Stimulated activated CD4-positive, alpha-beta T cell treated with anti-CD3 and anti-CD28 coated beads, TNF-alpha, amount 100 ng/mL, for 1 hour (primary cell): ENCODE measurements at regions not wholly inside any gene's neighbourhood (a gene's known extent, or its start where the extent isn't known, plus 50 kb on each side); places are given as distances from the start of the nearest gene placed in this dataset.

Source experiments
- DNase-seq, 3 donors: peaks; one replicate each; pipeline ENCODE4 v3.0.0-alpha.2; 2020; ENCODE audit warnings: low read depth in 3 of 3, low spot score in 1 of 3

DNA sequence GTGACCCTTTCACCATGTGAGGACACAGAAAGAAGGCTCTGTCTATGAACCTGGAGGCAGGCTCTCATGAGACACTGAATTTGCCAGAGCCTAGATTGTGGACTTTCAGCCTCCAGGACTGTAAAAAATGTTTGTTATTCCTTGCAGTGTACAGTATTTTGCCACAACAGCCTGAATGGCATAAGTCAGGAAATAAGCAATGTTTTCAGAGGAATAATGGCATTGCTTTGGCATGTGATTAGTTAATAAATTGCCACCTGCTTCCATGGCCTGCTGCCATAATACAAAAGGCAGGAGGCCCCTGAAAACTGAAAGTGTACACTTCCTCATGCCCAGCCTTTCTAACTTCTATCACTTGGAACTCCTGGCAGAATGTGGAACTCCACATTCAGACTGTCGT is 408.1 kb downstream of the GADD45G start:
- no peak for DNase-seq

GRCh38 chr9:90013778-90014177 is 409.0 kb downstream of the GADD45G start:
- no peak for DNase-seq

GRCh38 chr9:90014421-90014820 is 409.6 kb downstream of the GADD45G start:
- no peak for DNase-seq

GRCh38 chr9:90016272-90016671 is 411.5 kb downstream of the GADD45G start:
- no peak for DNase-seq

DNA sequence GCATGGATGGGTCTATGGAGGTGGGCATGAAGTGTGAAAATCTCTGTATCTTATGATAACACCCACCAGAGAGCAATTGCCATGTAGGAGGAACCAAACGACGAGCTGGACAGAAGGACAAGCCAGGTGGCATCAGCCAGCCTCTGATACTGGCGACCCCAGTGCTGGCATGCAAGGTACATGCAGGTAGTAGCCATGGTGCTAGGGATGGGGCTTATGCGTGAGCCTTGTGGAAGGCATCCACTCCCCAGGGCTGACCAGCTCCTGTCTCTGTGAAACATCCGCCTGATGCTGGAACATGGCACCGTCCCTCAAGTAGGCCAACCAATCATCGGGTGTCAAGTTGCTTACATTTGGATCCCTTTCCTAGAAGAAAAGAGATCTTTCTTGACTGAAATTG is 412.9 kb downstream of the GADD45G start:
- no peak for DNase-seq

- DNase-seq: no peak
These were observed 413.9 kb downstream of the GADD45G start for GRCh38 chr9:90018688-90019087.

DNA sequence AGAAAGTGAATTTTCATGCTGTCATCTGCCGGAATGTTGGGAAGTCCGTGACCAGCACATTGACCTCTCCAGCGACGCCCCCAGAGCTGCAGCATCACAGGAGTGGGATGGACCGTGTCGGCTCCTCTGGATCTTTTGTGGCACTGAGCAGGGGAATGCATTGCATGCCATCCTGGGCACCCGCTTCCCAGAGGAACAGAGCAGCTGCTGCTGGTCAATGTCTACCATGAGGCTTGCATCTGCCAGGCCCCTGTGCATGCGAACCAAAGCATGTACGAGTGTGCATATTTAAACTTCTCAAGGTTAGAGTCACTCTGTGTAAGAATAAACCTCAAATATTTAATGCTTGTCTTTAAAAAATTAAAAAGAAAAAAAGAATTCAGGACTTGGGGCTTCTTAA is 414.8 kb downstream of the GADD45G start:
- DNase-seq: no peak

DNA sequence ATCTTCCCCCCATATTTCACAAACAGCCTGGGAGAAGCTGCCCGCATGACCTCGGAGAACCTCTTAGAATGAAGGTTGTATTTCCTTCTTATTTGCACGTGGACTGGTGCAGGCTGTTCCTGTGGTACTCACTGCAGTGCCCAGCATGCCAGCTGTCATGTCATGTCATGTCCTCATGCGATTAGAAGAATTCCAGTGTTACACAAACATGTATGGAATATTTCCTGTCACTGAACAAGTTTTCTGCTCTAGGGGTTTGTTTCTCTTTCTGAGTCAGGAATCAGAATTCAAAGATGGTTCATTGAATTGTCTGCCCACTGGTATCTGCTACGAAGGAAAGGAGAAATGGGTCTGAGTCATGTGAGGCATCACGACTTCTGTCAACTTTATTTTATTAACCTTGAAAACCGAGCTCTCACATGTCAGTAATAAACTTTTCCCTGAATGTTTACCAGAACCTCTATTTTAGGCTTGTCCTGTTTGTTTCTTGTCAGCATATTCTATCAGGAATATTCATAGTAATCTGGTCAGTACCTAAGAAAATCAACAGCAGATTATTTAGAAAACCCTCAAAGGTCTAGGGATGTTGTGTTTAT is 415.6 kb downstream of the GADD45G start:
- no peak for DNase-seq

GRCh38 chr9:90021216-90021906 is 416.5 kb downstream of the GADD45G start:
- DNase-seq: no peak

- no peak for DNase-seq
These were observed 417.7 kb downstream of the GADD45G start for GRCh38 chr9:90022474-90022873.

DNA sequence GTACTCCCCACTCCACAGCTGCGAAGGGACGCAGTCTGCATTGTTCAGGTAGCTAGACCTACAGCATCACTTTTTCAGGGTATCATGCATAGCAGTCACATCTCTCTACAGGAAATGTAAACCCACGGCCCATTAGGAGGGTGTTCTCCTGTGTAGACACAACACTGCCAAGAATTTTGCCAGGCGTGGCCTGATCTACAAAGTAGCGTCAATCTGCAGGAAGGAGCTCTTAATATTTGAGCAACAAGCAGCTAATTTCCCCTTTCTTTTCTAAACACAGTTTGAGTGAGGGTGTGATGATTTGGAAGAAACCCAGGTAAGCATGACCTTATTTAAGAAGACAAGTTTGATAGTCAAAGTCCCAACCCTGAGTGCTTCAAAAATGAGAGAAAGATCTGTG is 419.0 kb downstream of the GADD45G start:
- DNase-seq: no peak

DNA sequence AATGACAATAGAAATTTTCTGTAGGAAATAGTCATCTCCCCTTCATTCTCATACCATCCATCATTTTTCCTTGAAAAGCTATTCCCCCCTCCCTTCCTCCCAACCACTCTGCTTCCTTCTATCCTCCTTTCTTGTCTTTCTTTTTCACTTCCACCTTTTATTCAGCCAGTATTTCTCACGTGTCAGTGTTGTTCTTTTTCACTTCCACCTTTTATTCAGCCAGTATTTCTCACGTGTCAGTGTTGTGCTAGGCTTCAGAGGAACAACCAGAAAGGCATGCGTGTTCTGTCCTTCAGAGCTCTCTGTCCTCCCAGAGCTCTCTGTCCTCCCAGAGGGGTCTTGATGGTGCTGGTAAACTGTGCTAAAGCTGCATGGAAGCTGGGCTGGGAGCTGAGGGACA is 419.6 kb downstream of the GADD45G start:
- DNase-seq: no peak

- no peak for DNase-seq
These were observed 420.0 kb downstream of the GADD45G start for GRCh38 chr9:90024823-90025222.

GRCh38 chr9:90025816-90026215 is 421.0 kb downstream of the GADD45G start:
- DNase-seq: no peak

- no peak for DNase-seq
These were observed 422.5 kb downstream of the GADD45G start for GRCh38 chr9:90027296-90027790.

DNA sequence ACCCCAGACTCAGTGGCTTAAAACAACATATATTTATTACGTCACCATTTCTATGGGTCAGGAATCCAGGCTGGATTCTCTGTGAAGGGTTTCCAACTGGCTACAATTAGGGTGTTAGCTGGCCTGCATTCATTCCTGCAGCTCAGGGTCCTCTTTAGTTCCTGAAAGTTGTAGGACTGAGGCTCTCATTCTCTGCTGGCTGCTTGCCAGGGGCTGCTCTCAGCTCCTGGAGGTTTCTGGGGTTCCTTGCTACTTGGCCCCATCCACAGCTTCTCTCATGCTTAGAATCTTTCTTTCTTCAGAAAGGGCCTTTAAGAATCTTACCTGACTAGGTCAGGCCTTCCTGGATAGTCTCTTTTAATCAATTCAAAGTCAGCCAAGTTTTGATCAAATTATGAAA is 424.6 kb downstream of the GADD45G start:
- no peak for DNase-seq

DNA sequence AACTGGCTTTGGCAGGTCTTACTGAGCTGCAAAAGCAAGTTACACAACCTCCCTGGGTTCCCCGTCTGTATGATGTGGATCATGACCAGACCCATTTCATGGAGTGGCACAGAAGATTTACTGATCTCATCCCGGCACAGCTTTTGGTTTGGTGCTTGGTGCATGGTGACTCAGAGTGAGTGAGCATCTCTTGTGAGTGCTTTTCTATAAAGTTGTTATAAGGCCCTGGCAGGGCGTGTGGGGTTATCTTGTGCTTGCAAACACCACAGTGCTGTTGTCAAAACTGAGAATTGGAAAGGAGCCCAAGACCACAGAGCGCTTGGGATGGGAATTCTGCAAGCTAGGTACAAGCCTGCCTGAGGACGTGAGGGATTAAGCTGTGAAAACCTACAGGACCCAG is 425.2 kb downstream of the GADD45G start:
- no peak for DNase-seq

DNA sequence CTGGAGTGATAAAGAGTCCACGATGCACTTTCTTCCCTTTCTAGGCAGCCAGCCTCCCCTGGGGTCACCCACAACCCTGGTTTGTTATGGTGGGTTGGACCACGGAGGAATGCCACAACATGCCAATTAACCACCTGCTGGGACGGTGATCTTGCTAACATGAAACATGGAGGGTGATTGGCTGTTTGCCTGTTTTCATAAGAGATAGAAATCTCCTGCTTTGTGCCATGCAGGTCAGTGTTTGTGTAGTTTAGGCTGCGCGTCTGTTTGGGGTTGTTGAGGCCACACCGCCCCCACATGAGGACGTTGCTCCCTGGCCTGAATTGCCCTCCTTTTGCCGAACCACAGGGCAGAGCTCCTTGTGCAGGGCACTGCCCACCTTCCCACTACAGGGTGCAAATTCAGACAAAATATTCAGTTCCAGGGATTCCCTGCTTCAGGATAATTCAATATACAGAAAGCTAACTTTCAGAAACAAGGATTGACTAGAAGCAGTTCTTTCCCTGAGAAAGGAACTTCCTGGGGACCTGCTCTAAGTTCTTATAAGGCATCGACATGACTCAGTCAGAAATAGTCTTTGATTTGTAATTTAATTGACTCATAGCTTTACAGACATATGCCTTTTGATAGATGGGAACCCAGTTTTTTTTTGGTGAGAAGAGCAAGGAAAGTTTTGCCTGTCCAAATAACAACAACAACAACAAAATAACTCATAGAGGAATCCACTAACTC is 427.6 kb downstream of the GADD45G start:
- DNase-seq: no peak

- no peak for DNase-seq
These were observed 428.3 kb downstream of the GADD45G start for GRCh38 chr9:90033028-90033650.

DNA sequence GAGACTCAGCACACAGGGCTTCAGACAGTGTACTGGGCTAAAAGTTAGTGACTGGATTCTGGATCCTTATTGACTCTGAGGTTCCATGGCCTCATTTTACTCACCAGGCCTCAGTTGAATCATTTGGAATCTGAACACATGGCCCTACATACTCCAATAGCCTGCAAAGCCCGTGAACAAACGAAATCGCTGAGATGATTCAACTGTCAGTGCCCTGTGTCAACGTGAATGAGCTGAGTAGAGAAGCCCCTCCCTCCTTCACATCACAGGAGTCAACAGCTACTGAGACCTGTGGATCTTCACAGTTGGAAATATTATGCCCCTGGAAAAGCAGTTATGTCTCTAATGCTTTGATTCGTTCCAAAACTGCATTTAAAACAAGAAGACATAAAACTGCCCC is 429.3 kb downstream of the GADD45G start:
- DNase-seq: no peak

- DNase-seq: no peak
These were observed 430.7 kb downstream of the GADD45G start for GRCh38 chr9:90035471-90035870.
